ENCODE measurements at regions not wholly inside any gene's neighbourhood (a gene's known extent, or its start where the extent isn't known, plus 50 kb on each side); places are given as distances from the start of the nearest gene placed in this dataset.

GRCh38 chr6:130776287-130776925 lies 50.8 kb upstream of the SMLR1 start:
- DNase-seq (ENCODE audit: low read depth, low spot score): no peak
- Mint-ChIP-seq H3K27me3 (ENCODE audit: low read depth) (no peaks in the 10 kb centered on the region), H3K4me1 (no peaks in the 10 kb centered on the region), H3K27ac (ENCODE audit: unreplicated experiment) (no peak overlapping the region), H3K9me3 (no peaks in the 10 kb centered on the region), H3K4me3 (no peak overlapping the region), H3K36me3 (ENCODE audit: low read depth) (no peaks in the 10 kb centered on the region)
- no peak for TF ChIP-seq CTCF (conservative IDR thresholded peaks at IDR 0.05)

All from neural crest cell (in vitro differentiated cells).